SK-N-MC (cell line): ENCODE measurements at regions not wholly inside any gene's neighbourhood (a gene's known extent, or its start where the extent isn't known, plus 50 kb on each side); places are given as distances from the start of the nearest gene placed in this dataset.
A peak's percentile ranks its signal among the peaks of the same experiment; 100 is the strongest.

ENCODE experiments used
- DNase-seq: peaks from one replicate; pipeline ENCODE4 v3.0.0-alpha.2; 2011; ENCODE audit warnings: low read depth, low spot score
- H3K27ac ChIP-seq: fragments of 200-600 bp; sonication (generic); 2 replicates; pipeline ENCODE4 v1.5.1; 2016; ENCODE audit warnings: mixed run types
- H3K36me3 ChIP-seq: fragments of 200-600 bp; sonication (generic); 2 replicates; pipeline ENCODE4 v1.6.1; 2017; ENCODE audit warnings: antibody characterized with exemption, low read length, mixed read lengths; ENCODE audit not compliant: insufficient read depth
- H3K4me3 ChIP-seq: fragments of 200-600 bp; sonication (generic); 2 replicates; pipeline ENCODE4 v1.5.1; 2016
- H3K9ac ChIP-seq: fragments of 200-600 bp; sonication (generic); 2 replicates; pipeline ENCODE4 v1.8.0; 2017; ENCODE audit warnings: mixed run types, mixed read lengths; ENCODE audit not compliant: insufficient read length
- H3K9me3 ChIP-seq: fragments of 200-600 bp; sonication (generic); 2 replicates; pipeline ENCODE4 v1.6.1; 2017; ENCODE audit warnings: low read depth, mild to moderate bottlenecking, antibody characterized with exemption, low read length, moderate library complexity, mixed read lengths
- EZH2 ChIP-seq: fragments of 200-600 bp; sonication (generic); IDR thresholded peaks from one replicate; pipeline ENCODE4 v1.6.1; 2017; ENCODE audit warnings: antibody characterized with exemption
- FOXP2 ChIP-seq: optimal IDR thresholded peaks from 2 replicates; pipeline ENCODE3; 2011; ENCODE audit warnings: mild to moderate bottlenecking, moderate library complexity; ENCODE audit not compliant: insufficient read depth; ENCODE audit errors: extremely low read length, control extremely low read depth
- POLR2AphosphoS5 ChIP-seq: IDR thresholded peaks from 2 replicates; pipeline ENCODE4 v1.6.1; 2012; ENCODE audit warnings: mild to moderate bottlenecking, low read depth, low read length, borderline replicate concordance

DNA sequence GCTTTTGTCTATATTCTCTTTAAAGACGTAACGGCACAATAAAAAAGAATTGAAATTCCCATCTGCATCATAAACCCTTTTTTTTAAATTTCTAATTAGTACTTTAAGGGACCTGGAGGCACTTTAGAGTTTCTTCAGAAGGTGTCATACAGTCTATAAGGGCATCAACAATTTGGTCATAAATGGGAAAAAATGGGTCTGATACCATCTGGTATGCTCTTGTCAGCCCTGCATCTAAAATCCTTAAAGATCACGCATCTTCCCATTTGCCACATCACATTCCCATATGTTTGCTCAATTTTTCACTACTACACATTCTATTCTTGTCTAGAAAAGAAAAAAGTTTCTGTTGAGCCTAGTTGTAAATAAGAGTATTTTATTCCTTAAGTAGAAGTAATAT lies 53.8 kb downstream of the COX7C start:
- H3K27ac ChIP-seq = no peak overlapping the region
- TF ChIP-seq EZH2 (no peak), FOXP2 (no peak), POLR2AphosphoS5 (no peak)
- H3K9ac ChIP-seq = no peak overlapping the region
- H3K9me3 ChIP-seq = no peaks in the 10 kb centered on the region
- no peak for DNase-seq
- no peak overlapping the region for H3K4me3 ChIP-seq
- no peaks in the 10 kb centered on the region for H3K36me3 ChIP-seq

DNA sequence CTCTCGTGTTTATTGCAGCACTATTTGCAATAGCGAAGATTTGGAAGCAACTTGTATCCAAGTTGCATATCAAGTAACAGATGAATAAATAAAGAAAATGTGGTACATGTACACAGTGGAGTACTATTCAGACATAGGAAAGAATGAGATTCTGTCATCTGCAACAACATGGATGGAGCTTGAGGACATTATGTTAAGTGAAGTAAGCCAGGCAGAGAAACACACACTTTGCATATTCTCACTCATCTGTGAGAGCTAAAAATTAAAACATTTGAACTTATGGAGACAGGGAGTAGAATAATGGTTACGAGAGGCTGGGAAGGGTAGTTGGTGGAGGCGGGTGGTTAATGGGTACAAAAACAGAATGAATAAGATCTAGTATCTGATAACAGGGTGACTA lies 56.3 kb downstream of the COX7C start:
- H3K4me3 ChIP-seq = no peak overlapping the region
- 0 out of 2 replicates have a peak, but pooled peaks cover 4% of the 10 kb centered on the region for H3K36me3 ChIP-seq
- no peak overlapping the region for H3K27ac ChIP-seq

DNA sequence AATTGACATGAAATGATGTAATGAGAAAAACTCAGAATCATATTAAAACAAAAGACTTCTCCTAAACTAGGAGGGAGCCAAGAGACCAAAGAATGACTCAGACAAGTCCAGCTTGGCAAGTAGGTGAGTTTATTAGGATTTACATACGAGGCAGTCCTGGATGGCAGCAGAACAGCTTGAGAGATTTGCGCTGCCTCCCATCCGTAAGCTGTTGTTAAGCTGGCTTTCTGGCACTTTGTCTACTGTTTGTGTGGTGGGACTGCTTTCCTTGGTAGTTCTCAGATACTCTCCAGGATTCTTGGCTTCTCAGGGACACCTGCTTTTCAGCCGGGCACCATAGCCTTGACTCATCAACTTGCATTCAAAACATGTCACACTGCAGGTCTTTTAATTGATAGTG lies 57.6 kb downstream of the COX7C start:
- DNase-seq = no peak
- no peak for TF ChIP-seq FOXP2
- no peak for TF ChIP-seq POLR2AphosphoS5
- TF ChIP-seq EZH2 = no peak
- no peak overlapping the region for H3K9ac ChIP-seq
- no peaks in the 10 kb centered on the region for H3K9me3 ChIP-seq
- H3K4me3 ChIP-seq = no peak overlapping the region
- H3K27ac ChIP-seq = no peak overlapping the region
- 0 out of 2 replicates have a peak, but pooled peaks cover 4% of the 10 kb centered on the region for H3K36me3 ChIP-seq

More for the DNA sequence above, 56.3 kb downstream of the COX7C start:
- H3K9me3 ChIP-seq = no peaks in the 10 kb centered on the region
- TF ChIP-seq EZH2 (no peak), FOXP2 (no peak), POLR2AphosphoS5 (no peak)
- DNase-seq = no peak
- H3K9ac ChIP-seq = no peak overlapping the region

DNA sequence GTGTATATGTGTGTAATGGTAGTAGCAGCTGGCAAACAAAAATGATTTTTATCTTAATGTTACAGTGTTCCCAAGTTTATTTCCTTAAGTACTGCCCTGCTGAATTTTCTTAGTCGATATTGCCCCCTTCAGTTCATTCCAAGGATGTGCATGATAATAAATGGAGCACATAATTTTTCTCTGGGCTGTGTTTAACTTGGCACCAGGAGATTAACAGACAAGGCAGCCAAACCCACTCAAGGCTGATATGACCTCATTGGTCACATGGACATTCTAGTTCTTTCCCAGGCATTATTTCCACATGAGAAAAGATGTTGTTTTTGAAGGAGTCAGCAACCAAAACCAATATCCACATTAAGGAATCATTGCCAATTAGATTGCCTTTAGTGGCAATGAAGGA lies 61.8 kb downstream of the COX7C start:
- no peak for TF ChIP-seq EZH2
- no peak for TF ChIP-seq FOXP2
- TF ChIP-seq POLR2AphosphoS5 = no peak; the same call in 1 of the 2 replicates
- peak overlapping the region; percentile 48 for H3K9ac ChIP-seq
- H3K27ac ChIP-seq = peak overlapping the region; percentile 89
- no peaks in the 10 kb centered on the region for H3K9me3 ChIP-seq
- no peak overlapping the region for H3K4me3 ChIP-seq
- DNase-seq = peak; percentile 70
- 0 out of 2 replicates have a peak, but pooled peaks cover 4% of the 10 kb centered on the region for H3K36me3 ChIP-seq

DNA sequence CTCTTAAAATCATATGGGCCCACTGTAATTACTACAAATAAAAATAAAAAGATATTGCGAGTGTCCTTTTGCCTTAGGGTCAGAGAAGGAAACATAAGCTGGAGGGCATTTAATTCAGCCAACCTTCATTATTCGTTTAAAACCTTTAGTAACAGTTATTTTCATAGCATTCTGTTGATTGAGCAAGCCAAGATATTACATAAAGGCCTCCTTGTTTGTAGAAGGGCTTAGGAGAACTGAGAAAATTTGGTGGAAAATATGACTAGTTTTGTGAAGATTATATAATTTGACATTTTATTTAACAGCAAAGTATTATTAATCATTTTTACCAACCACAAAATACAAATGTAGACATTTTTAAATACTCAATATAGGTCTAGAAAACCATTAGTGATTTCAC lies 62.2 kb downstream of the COX7C start:
- Histone ChIP-seq H3K36me3 (0 out of 2 replicates have a peak, but pooled peaks cover 4% of the 10 kb centered on the region), H3K9ac (peak overlapping the region; percentile 7), H3K27ac (peak overlapping the region; percentile 89), H3K9me3 (no peaks in the 10 kb centered on the region), H3K4me3 (no peak overlapping the region)
- TF ChIP-seq POLR2AphosphoS5 = no peak
- no peak for TF ChIP-seq EZH2
- TF ChIP-seq FOXP2 = no peak
- DNase-seq = no peak

DNA sequence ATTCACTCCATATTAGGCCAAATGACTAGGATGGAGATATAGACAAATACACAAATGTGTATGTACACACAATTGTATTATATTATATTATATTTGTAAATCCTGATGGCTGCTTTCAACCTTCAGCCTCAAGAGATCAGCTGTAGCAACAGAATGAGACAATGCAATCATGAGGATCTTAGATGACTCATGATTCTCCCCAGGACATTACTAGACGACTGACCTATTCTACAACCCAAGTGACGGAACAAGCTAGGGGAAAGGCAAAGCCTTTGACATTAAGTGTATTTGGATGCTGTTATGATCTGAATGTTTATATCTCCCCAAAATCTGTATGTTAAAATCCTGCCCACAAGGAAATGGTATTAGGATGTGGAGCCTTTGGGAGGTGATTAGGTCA lies 66.5 kb downstream of the COX7C start:
- no peaks in the 10 kb centered on the region for H3K36me3 ChIP-seq
- no peak overlapping the region for H3K9ac ChIP-seq
- H3K4me3 ChIP-seq = no peak overlapping the region
- no peak for DNase-seq
- TF ChIP-seq FOXP2 (no peak), EZH2 (no peak), POLR2AphosphoS5 (no peak)
- H3K27ac ChIP-seq = no peak overlapping the region
- no peaks in the 10 kb centered on the region for H3K9me3 ChIP-seq

DNA sequence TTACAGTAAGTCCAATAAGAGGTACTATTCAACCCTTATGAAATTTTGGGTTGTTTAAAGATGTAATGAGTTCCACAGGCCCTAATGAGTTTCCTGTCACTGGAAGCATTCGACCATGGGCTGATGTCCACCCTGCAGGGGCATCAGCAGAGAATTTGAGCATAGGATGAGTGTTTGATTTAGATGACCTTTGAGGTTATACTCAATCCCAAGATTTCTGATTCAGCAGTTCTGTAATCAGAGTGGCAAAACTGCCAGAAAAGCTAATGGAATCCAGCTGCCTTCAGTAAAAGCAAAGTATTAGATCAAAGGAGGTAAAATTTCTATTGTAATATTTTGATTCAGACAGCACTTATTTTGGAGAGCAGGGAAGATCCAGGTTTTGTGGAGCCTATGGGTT lies 68.3 kb downstream of the COX7C start:
- H3K27ac ChIP-seq = no peak overlapping the region
- H3K36me3 ChIP-seq = no peaks in the 10 kb centered on the region
- DNase-seq = no peak
- no peak overlapping the region for H3K9ac ChIP-seq
- TF ChIP-seq POLR2AphosphoS5 = no peak
- TF ChIP-seq FOXP2 = no peak
- H3K9me3 ChIP-seq = no peaks in the 10 kb centered on the region
- H3K4me3 ChIP-seq = no peak overlapping the region

DNA sequence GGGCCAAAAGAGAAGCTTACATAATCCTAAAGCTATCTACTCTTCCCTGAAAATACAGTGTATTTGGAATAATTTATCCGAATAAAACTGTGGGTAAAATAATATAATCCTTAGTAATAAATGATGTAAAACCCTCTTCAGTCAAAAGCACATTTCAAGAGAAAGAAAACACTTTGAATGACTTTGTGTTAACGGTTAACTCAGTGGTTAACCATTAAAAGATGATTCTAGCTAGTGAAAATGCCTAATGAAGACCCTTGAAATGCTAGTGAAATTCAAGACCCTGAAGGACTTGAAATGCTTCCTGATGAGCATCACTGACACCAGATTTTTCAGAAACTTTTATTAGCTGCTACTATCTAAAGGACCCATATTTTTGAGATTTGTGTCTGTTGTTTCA lies 70.7 kb downstream of the COX7C start:
- H3K36me3 ChIP-seq = no peaks in the 10 kb centered on the region
- H3K4me3 ChIP-seq = no peak overlapping the region
- no peaks in the 10 kb centered on the region for H3K9me3 ChIP-seq
- TF ChIP-seq FOXP2 (no peak), EZH2 (no peak), POLR2AphosphoS5 (no peak)
- no peak overlapping the region for H3K27ac ChIP-seq
- no peak for DNase-seq
- no peak overlapping the region for H3K9ac ChIP-seq

DNA sequence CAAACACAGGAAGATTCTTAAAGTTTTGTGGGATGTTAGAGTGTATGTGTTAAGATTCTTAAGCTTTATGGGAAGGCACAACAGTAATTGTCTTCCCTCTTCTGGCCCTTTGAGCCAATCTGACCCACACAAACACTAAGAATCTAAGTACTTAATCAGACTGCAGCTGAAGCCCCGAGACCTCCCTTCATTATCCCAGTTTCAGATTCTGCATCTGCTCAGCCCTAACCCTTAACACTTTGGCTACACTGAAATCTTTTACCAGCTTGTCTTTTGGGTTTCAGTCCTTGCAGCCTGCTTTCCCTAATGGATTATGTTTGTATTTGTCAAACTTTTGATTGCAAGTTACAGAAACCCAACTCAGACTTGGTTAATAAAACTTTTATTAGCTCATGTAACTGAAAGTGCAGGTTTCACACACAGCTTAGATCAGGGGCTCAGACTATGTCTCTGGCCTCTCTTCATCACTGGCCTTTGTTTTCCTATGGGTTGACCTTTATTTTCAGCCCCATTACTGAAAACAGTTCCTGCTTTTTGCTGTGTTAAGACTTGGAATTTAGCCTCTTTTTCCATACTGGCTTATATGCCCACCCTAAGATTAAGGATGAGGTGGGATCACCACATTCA lies 71.5 kb downstream of the COX7C start:
- TF ChIP-seq FOXP2 = no peak
- TF ChIP-seq POLR2AphosphoS5 = no peak
- TF ChIP-seq EZH2 = no peak
- DNase-seq = no peak
- no peaks in the 10 kb centered on the region for H3K9me3 ChIP-seq
- no peak overlapping the region for H3K4me3 ChIP-seq
- no peaks in the 10 kb centered on the region for H3K36me3 ChIP-seq
- H3K9ac ChIP-seq = no peak overlapping the region
- H3K27ac ChIP-seq = no peak overlapping the region

DNA sequence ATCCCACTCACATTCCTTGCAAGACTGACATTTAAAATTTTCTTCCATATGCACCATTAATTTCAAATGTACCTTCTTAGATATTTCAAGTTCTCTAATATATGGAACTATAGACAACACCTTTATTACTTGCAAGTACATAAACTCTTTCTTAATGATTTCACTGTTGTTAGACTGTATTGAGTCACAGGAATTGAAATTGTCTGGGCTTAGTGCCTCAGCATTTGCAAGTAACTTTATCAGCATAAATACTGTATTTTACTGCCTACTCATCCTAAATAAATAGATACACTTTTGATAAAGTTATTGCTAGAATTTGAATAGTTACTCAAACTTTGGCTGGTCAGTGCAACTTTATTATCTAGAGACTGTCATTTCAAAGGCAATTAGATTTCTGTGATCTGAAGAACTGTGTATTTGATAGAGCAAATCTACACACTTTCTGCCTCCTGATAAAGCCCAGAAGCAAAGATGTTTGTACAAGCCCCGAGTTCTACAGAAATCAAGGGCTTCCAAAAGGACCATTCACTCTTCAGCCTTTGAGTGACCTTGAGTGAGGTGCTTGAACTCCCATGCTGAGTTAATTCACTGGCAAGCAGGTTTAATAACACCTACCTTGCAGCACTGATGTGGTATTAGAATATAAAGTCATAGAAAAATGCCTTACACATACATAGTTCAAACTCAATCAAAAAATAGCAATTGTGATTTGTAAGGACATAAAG lies 91.6 kb downstream of the COX7C start:
- no peak for DNase-seq
- H3K9ac ChIP-seq = no peak overlapping the region
- TF ChIP-seq EZH2 (no peak), FOXP2 (no peak), POLR2AphosphoS5 (no peak)
- no peak overlapping the region for H3K27ac ChIP-seq
- H3K9me3 ChIP-seq = no peaks in the 10 kb centered on the region
- no peaks in the 10 kb centered on the region for H3K36me3 ChIP-seq
- H3K4me3 ChIP-seq = no peak overlapping the region
